Tibial nerve (tissue), 4 donors: ENCODE measurements at regions not wholly inside any gene's neighbourhood (a gene's known extent, or its start where the extent isn't known, plus 50 kb on each side); places are given as distances from the start of the nearest gene placed in this dataset.

Experiments used
- DNase-seq, 2 donors: peaks; one replicate each; pipeline ENCODE4 v3.0.0-alpha.2; 2019; ENCODE audit warnings: low spot score in 2 of 2
- H3K27ac ChIP-seq, 4 donors: fragments of 200-600 bp; sonication (generic) in 3 of 4; one replicate each; pipeline ENCODE4 v1.5.1; 2017 to 2019; ENCODE audit warnings: mild to moderate bottlenecking in 1 of 4
- H3K27me3 ChIP-seq, 2 donors: fragments of 200-600 bp; sonication (generic) in 1 of 2; one replicate each; pipeline versions ENCODE4 v1.5.1 to v1.6.0; 2017 to 2019
- H3K36me3 ChIP-seq, 3 donors: fragments of 200-600 bp; sonication (generic); one replicate each; pipeline ENCODE4 v1.5.1; 2018 to 2019
- H3K4me1 ChIP-seq, 4 donors: fragments of 200-600 bp; sonication (generic) in 3 of 4; one replicate each; pipeline ENCODE4 v1.5.1; 2017 to 2019
- H3K4me3 ChIP-seq, 4 donors: fragments of 200-600 bp; sonication (generic) in 3 of 4; one replicate each; pipeline ENCODE4 v1.5.1; 2017 to 2019; ENCODE audit warnings: mild to moderate bottlenecking in 1 of 4, moderate library complexity in 1 of 4
- H3K9me3 ChIP-seq, 4 donors: fragments of 200-600 bp; sonication (generic) in 3 of 4; one replicate each; pipeline ENCODE4 v1.5.1; 2017 to 2019
- CTCF ChIP-seq, 5 experiments: fragments of 200-600 bp in 3 of 5; fragments of 450-650 bp in 2 of 5; sonication (generic) in 3 of 5; IDR thresholded peaks; one replicate each; pipeline ENCODE4 v1.5.1; 2016 to 2019; ENCODE audit warnings: antibody characterized with exemption in 5 of 5, mild to moderate bottlenecking in 3 of 5, moderate library complexity in 2 of 5
- EP300 ChIP-seq, 2 donors: sonication (generic); formaldehyde crosslinking; IDR thresholded peaks; one replicate each; pipeline ENCODE4 v1.6.1; 2017; ENCODE audit warnings: antibody characterized with exemption in 2 of 2, mild to moderate bottlenecking in 1 of 2
- POLR2A ChIP-seq, 2 donors: fragments of 450-650 bp; IDR thresholded peaks; one replicate each; pipeline ENCODE4 v1.6.1; 2017; ENCODE audit warnings: antibody characterized with exemption in 2 of 2, mild to moderate bottlenecking in 2 of 2, moderate library complexity in 2 of 2
- WGBS, 2 donors: methylation state at CpG; one replicate each; pipeline ENCODE4 v1.1.5; 2018; 5-methylcytosine and 5-hydroxymethylcytosine counted together

DNA sequence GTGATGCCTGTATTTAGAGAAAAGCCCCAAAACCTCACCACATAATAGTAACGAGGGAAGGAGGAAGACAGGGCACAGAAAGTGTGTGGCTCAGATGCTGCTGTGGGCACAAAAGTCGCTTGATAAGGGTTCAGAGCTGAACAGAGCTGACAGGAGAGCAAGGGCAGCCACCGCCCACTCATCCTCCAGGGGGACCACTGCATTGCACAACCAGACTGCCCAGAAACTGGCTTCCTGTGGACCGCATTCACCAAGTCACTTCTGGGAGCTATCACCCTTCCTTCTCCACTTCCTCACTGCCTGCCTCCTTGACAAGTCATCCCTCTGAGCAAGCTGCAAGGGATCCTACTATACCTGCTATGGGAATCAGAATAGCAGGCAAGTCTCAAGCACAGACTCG lies 512.4 kb upstream of the CDH11 start:
- TF ChIP-seq POLR2A (IDR thresholded peaks at IDR 0.05) (no peak), CTCF (IDR thresholded peaks at IDR 0.05) (no peak), EP300 (IDR thresholded peaks at IDR 0.05) (no peak)
- H3K9me3 ChIP-seq, result no peaks in the 10 kb centered on the region
- no peaks in the 10 kb centered on the region for H3K27me3 ChIP-seq
- H3K36me3 ChIP-seq, result no peaks in the 10 kb centered on the region
- H3K4me3 ChIP-seq, result no peak overlapping the region
- DNase-seq, result no peak
- 65 to 71% methylated on average over 5 of the region's 5 CpGs for WGBS, 2 donors
- no peak overlapping the region for H3K27ac ChIP-seq
- H3K4me1 ChIP-seq, result no peaks in the 10 kb centered on the region

- Histone ChIP-seq H3K9me3 (no peaks in the 10 kb centered on the region), H3K27me3 (peaks cover 0 to 4% of the 10 kb centered on the region in 2 donors), H3K36me3 (no peaks in the 10 kb centered on the region), H3K4me3 (no peak overlapping the region), H3K27ac (no peak overlapping the region), H3K4me1 (no peaks in the 10 kb centered on the region)
- no peak for DNase-seq
- TF ChIP-seq POLR2A (IDR thresholded peaks at IDR 0.05) (no peak), EP300 (IDR thresholded peaks at IDR 0.05) (no peak), CTCF (IDR thresholded peaks at IDR 0.05) (no peak)
- 62 to 83% methylated on average over 2 of the region's 2 CpGs for WGBS, 2 donors
These were observed 502.8 kb upstream of the CDH11 start for GRCh38 chr16:65624666-65625065.

DNA sequence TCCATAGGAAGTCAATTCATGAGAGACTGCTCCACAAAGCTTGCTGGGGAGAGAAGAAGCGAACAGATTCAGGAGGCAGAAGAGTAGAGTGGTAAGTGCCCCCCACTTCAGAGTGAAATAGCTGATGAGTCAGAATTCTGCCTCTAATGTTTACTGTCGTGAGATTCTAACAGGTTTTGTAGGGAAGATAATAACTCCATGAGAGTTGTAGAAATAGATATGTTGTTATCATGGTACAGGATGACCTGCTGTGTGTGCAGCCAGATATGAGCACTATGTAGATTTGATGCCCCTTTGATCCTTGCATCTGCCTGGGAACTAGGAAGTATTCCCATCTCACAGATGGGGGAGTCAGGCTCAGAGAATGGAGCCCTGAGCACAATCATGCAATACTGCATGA lies 502.4 kb upstream of the CDH11 start:
- WGBS, 2 donors, result 91 to 93% methylated on average over 2 of the region's 2 CpGs

GRCh38 chr16:65622871-65623270 lies 501.0 kb upstream of the CDH11 start:
- H3K27me3 ChIP-seq, result peaks cover 0 to 4% of the 10 kb centered on the region in 2 donors
- no peaks in the 10 kb centered on the region for H3K36me3 ChIP-seq
- no peak for DNase-seq
- H3K9me3 ChIP-seq, result no peaks in the 10 kb centered on the region
- no peak overlapping the region for H3K27ac ChIP-seq
- 90 to 98% methylated on average over 4 of the region's 4 CpGs for WGBS, 2 donors
- peaks cover 0 to 4% (median 0%) of the 10 kb centered on the region in 4 donors for H3K4me1 ChIP-seq
- no peak overlapping the region for H3K4me3 ChIP-seq
- TF ChIP-seq POLR2A (IDR thresholded peaks at IDR 0.05) (no peak), CTCF (IDR thresholded peaks at IDR 0.05) (no peak), EP300 (IDR thresholded peaks at IDR 0.05) (no peak)

More for the DNA sequence above, 502.4 kb upstream of the CDH11 start:
- H3K9me3 ChIP-seq, result no peaks in the 10 kb centered on the region
- DNase-seq, result no peak
- H3K4me1 ChIP-seq, result no peaks in the 10 kb centered on the region
- no peak overlapping the region for H3K4me3 ChIP-seq
- H3K27me3 ChIP-seq, result peaks cover 0 to 4% of the 10 kb centered on the region in 2 donors
- no peaks in the 10 kb centered on the region for H3K36me3 ChIP-seq
- no peak for TF ChIP-seq EP300 (IDR thresholded peaks at IDR 0.05)
- no peak for TF ChIP-seq CTCF (IDR thresholded peaks at IDR 0.05)
- no peak for TF ChIP-seq POLR2A (IDR thresholded peaks at IDR 0.05)
- no peak overlapping the region for H3K27ac ChIP-seq

GRCh38 chr16:65622151-65622550 lies 500.3 kb upstream of the CDH11 start:
- 87 to 90% methylated on average over 5 of the region's 5 CpGs for WGBS, 2 donors
- H3K36me3 ChIP-seq, result no peaks in the 10 kb centered on the region

More at GRCh38 chr16:65622151-65622550, 500.3 kb upstream of the CDH11 start:
- H3K27ac ChIP-seq, result no peak overlapping the region
- peaks cover 0 to 4% of the 10 kb centered on the region in 2 donors for H3K27me3 ChIP-seq
- TF ChIP-seq CTCF (IDR thresholded peaks at IDR 0.05) (no peak), EP300 (IDR thresholded peaks at IDR 0.05) (no peak), POLR2A (IDR thresholded peaks at IDR 0.05) (no peak)
- no peak overlapping the region for H3K4me3 ChIP-seq
- peaks cover 0 to 4% (median 0%) of the 10 kb centered on the region in 4 donors for H3K4me1 ChIP-seq
- no peaks in the 10 kb centered on the region for H3K9me3 ChIP-seq
- DNase-seq, result no peak
